PC-9 (cell line): ENCODE measurements at regions not wholly inside any gene's neighbourhood (a gene's known extent, or its start where the extent isn't known, plus 50 kb on each side); places are given as distances from the start of the nearest gene placed in this dataset.

Experiments
- BruUV-seq: library from RNA; stranded (reverse); fragments of 400-500 nt; replicated peaks from 2 replicates; lab custom pipeline; 2021; lab: Mats Ljungman, UMichigan
- CTCF ChIA-PET: fragments of 300-600 bp; sonication (Branson Sonifier 250); formaldehyde crosslinking; loops from one replicate; lab custom pipeline; 2022; ENCODE audit warnings: antibody characterized with exemption; lab: Charles Lee
- POLR2A ChIA-PET: fragments of 300-600 bp; sonication (Branson Sonifier 250); formaldehyde crosslinking; loops from one replicate; lab custom pipeline; 2022; ENCODE audit warnings: antibody characterized with exemption; ENCODE audit not compliant: unreplicated experiment; lab: Charles Lee
- DNase-seq, 2 experiments: peaks; one replicate each; pipeline versions ENCODE4 v3.0.0 to v3.0.0-alpha.2; 2015 to 2022; ENCODE audit warnings: mixed read lengths in 1 of 2
- H2AFZ ChIP-seq: fragments of 200-600 bp; sonication (generic); 2 replicates; pipeline ENCODE4 v1.8.1; 2017; ENCODE audit warnings: antibody characterized with exemption
- H3F3A ChIP-seq: fragments of 200-600 bp; sonication (generic); 2 replicates; pipeline ENCODE4 v1.8.1; 2017; ENCODE audit warnings: antibody characterized with exemption, mild to moderate bottlenecking, low read depth; ENCODE audit not compliant: insufficient read depth
- H3K27ac ChIP-seq: fragments of 200-600 bp; sonication (generic); 2 replicates; pipeline ENCODE4 v1.6.1; 2016; ENCODE audit warnings: mixed run types
- H3K27me3 ChIP-seq: fragments of 200-600 bp; sonication (generic); 2 replicates; pipeline ENCODE4 v1.6.1; 2016; ENCODE audit warnings: low read depth, mixed run types; ENCODE audit not compliant: insufficient read depth
- H3K36me3 ChIP-seq: fragments of 200-600 bp; sonication (generic); 2 replicates; pipeline ENCODE4 v1.6.1; 2016; ENCODE audit warnings: low read depth, mixed run types
- H3K4me1 ChIP-seq: fragments of 200-600 bp; sonication (generic); replicated peaks from 2 replicates; pipeline ENCODE4 v1.6.1; 2016; ENCODE audit warnings: mixed run types; ENCODE audit not compliant: insufficient read depth
- H3K4me2 ChIP-seq: fragments of 200-600 bp; sonication (generic); 2 replicates; pipeline ENCODE4 v1.6.1; 2017; ENCODE audit warnings: mixed run types
- H3K4me3 ChIP-seq: fragments of 200-600 bp; sonication (generic); 2 replicates; pipeline ENCODE4 v1.6.1; 2016; ENCODE audit warnings: mixed run types
- H3K79me2 ChIP-seq: fragments of 200-600 bp; sonication (generic); 2 replicates; pipeline ENCODE4 v1.6.1; 2017; ENCODE audit warnings: low read depth, mixed run types
- H3K9me2 ChIP-seq: fragments of 200-600 bp; sonication (generic); 2 replicates; pipeline ENCODE4 v1.8.1; 2017; ENCODE audit warnings: mild to moderate bottlenecking; ENCODE audit not compliant: insufficient read depth
- H3K9me3 ChIP-seq: fragments of 200-600 bp; sonication (generic); 2 replicates; pipeline ENCODE4 v1.8.1; 2016; ENCODE audit warnings: low read depth; ENCODE audit not compliant: insufficient read depth
- H4K20me1 ChIP-seq: fragments of 200-600 bp; sonication (generic); 2 replicates; pipeline ENCODE4 v1.8.1; 2017; ENCODE audit not compliant: insufficient read depth
- CTCF ChIP-seq: fragments of 200-600 bp; sonication (generic); conservative IDR thresholded peaks from 2 replicates; pipeline ENCODE4 v1.6.1; 2017; ENCODE audit warnings: mixed run types, antibody characterized with exemption, mild to moderate bottlenecking, moderate library complexity
- EZH2 ChIP-seq: fragments of 200-600 bp; sonication (generic); IDR thresholded peaks from 2 replicates; pipeline ENCODE4 v1.8.0; 2017; ENCODE audit warnings: antibody characterized with exemption, low read depth
- intact Hi-C: fragments of 100-400 bp; cut with micrococcal nuclease; formaldehyde crosslinking; loops from one replicate; pipeline ENCODE4 v1.10.0; 2022; ENCODE audit not compliant: unreplicated experiment

GRCh38 chr3:150218236-150218635 is 189.9 kb upstream of the TSC22D2 start:
- CTCF ChIA-PET, result interaction anchor here (0.5 to 0.8 kb wide), 3 partner anchors 22 to 1262 kb away, joined by 3 to 16 read pairs (median 5); no protein-coding TSS in a partner anchor
- intact Hi-C loops, result loop anchor here (5.0 kb wide), 1 partner anchor 706 kb away; no protein-coding TSS in a partner anchor
- no peak overlapping the region for H2AFZ ChIP-seq

GRCh38 chr3:150217691-150218090 is 190.4 kb upstream of the TSC22D2 start:
- H3K79me2 ChIP-seq, result no peaks in the 10 kb centered on the region
- DNase-seq, result no peak
- H4K20me1 ChIP-seq, result no peaks in the 10 kb centered on the region
- no peaks in the 10 kb centered on the region for H3K9me3 ChIP-seq
- TF ChIP-seq EZH2, result no peak
- TF ChIP-seq CTCF, result no peak
- no peak overlapping the region for H3K4me2 ChIP-seq
- no peak overlapping the region for H3K27ac ChIP-seq
- peaks cover 10% of the 10 kb centered on the region for H3K4me1 ChIP-seq
- no peak overlapping the region for H3K4me3 ChIP-seq
- ChIA-PET CTCF (interaction anchor here (0.8 to 2.1 kb wide), 2 partner anchors 33 to 251 kb away, joined by 7 to 16 read pairs; no protein-coding TSS in a partner anchor), POLR2A (no interaction called here)
- no peak overlapping the region for H2AFZ ChIP-seq
- intact Hi-C loops, result loop anchor here (2.0 to 5.0 kb wide), 2 partner anchors 33 to 705 kb away; no protein-coding TSS in a partner anchor
- H3F3A ChIP-seq, result no peaks in the 10 kb centered on the region
- no TSS peak for BruUV-seq
- no peaks in the 10 kb centered on the region for H3K27me3 ChIP-seq
- H3K36me3 ChIP-seq, result no peaks in the 10 kb centered on the region
- H3K9me2 ChIP-seq, result no peaks in the 10 kb centered on the region

More at GRCh38 chr3:150218236-150218635, 189.9 kb upstream of the TSC22D2 start:
- Histone ChIP-seq H4K20me1 (no peaks in the 10 kb centered on the region), H3K4me2 (no peak overlapping the region), H3K36me3 (no peaks in the 10 kb centered on the region), H3K79me2 (no peaks in the 10 kb centered on the region), H3F3A (no peaks in the 10 kb centered on the region), H3K4me3 (no peak overlapping the region), H3K9me2 (no peaks in the 10 kb centered on the region), H3K9me3 (no peaks in the 10 kb centered on the region), H3K4me1 (peaks cover 10% of the 10 kb centered on the region), H3K27ac (no peak overlapping the region), H3K27me3 (no peaks in the 10 kb centered on the region)
- DNase-seq, result no peak
- POLR2A ChIA-PET, result no interaction called here
- no peak for TF ChIP-seq CTCF
- TF ChIP-seq EZH2, result no peak
- no TSS peak for BruUV-seq

- H3K9me3 ChIP-seq, result no peaks in the 10 kb centered on the region
- no peaks in the 10 kb centered on the region for H4K20me1 ChIP-seq
- H3F3A ChIP-seq, result no peaks in the 10 kb centered on the region
- DNase-seq, result no peak
- no peak overlapping the region for H3K4me2 ChIP-seq
- H3K9me2 ChIP-seq, result no peaks in the 10 kb centered on the region
- intact Hi-C loops, result loop anchor here (1.0 to 5.0 kb wide), 3 partner anchors 32 to 705 kb away; no protein-coding TSS in a partner anchor
- ChIA-PET CTCF (interaction anchor here (0.5 to 2.1 kb wide), 3 partner anchors 33 to 445 kb away, joined by 5 to 7 read pairs (median 7); no protein-coding TSS in a partner anchor), POLR2A (interaction anchor here (0.5 kb wide), 2 partner anchors 146 to 246 kb away, joined by 4 read pairs; partner anchors contain the start of gene PFN2)
- H3K27me3 ChIP-seq, result no peaks in the 10 kb centered on the region
- no peak overlapping the region for H3K4me3 ChIP-seq
- TF ChIP-seq CTCF, result no peak
- no peak for TF ChIP-seq EZH2
- no peaks in the 10 kb centered on the region for H3K79me2 ChIP-seq
- no peaks in the 10 kb centered on the region for H3K36me3 ChIP-seq
- no TSS peak for BruUV-seq
- peaks cover 10% of the 10 kb centered on the region for H3K4me1 ChIP-seq
- H2AFZ ChIP-seq, result no peak overlapping the region
- no peak overlapping the region for H3K27ac ChIP-seq
Observed at GRCh38 chr3:150216866-150217600, 191.1 kb upstream of the TSC22D2 start.
